K562 (cell line): ENCODE measurements at regions not wholly inside any gene's neighbourhood (a gene's known extent, or its start where the extent isn't known, plus 50 kb on each side); places are given as distances from the start of the nearest gene placed in this dataset.

Experiments
- C11orf30 ChIP-seq: fragments of 450-650 bp; IDR thresholded peaks from 2 replicates; pipeline ENCODE4 v1.6.1; 2016; ENCODE audit warnings: low read depth, mild to moderate bottlenecking
- CEBPG ChIP-seq, 3 experiments: fragments of 200-800 bp in 1 of 3; sonication (Bioruptor generic) in 1 of 3; sonication (generic) in 1 of 3; formaldehyde crosslinking in 1 of 3; IDR thresholded peaks in 2 of 3; conservative IDR thresholded peaks in 1 of 3; 2 replicates each; pipeline versions ENCODE4 v1.6.1 to v1.8.0; 2016 to 2022; ENCODE audit warnings: missing compliant biosample characterization in 2 of 3, missing genetic modification characterization in 2 of 3, mild to moderate bottlenecking in 1 of 3, missing genetic modification reagents in 1 of 3
- DMBX1 ChIP-seq: fragments of 250-450 bp; sonication (Bioruptor Pico); IDR thresholded peaks from 2 replicates; pipeline ENCODE4 v1.8.0; 2022; ENCODE audit warnings: inconsistent platforms, mild to moderate bottlenecking, moderate library complexity, borderline replicate concordance
- ELF1 ChIP-seq: fragments of 200-800 bp; sonication (Bioruptor generic); IDR thresholded peaks from 2 replicates; pipeline ENCODE4 v1.6.1; 2016; ENCODE audit warnings: missing genetic modification characterization, missing compliant biosample characterization
- HMG20B ChIP-seq: fragments of 250-450 bp; sonication (Bioruptor Pico); IDR thresholded peaks from 2 replicates; pipeline ENCODE4 v1.5.0; 2021; ENCODE audit warnings: mild to moderate bottlenecking
- ILK ChIP-seq: fragments of 450-650 bp; IDR thresholded peaks from 2 replicates; pipeline ENCODE4 v1.6.1; 2016; ENCODE audit warnings: missing genetic modification characterization, low read depth, mild to moderate bottlenecking, missing compliant biosample characterization, moderate library complexity, borderline replicate concordance
- ZKSCAN1 ChIP-seq: fragments of 150-350 bp; IDR thresholded peaks from 2 replicates; pipeline ENCODE4 v1.6.1; 2016; ENCODE audit warnings: low read depth, low read length
- ZNF165 ChIP-seq: fragments of 250-450 bp; sonication (Bioruptor Pico); IDR thresholded peaks from 2 replicates; pipeline ENCODE4 v1.4.0; 2020; ENCODE audit warnings: borderline replicate concordance
- ZNF551 ChIP-seq: fragments of 250-450 bp; sonication (Bioruptor Pico); IDR thresholded peaks from 2 replicates; pipeline ENCODE4 v1.5.0; 2021; ENCODE audit warnings: mild to moderate bottlenecking, moderate library complexity
- ZNF766 ChIP-seq: fragments of 200-800 bp; sonication (Bioruptor generic); conservative IDR thresholded peaks from 2 replicates; pipeline ENCODE4 v1.6.1; 2016; ENCODE audit warnings: missing genetic modification characterization, missing compliant biosample characterization
- TF ChIP-seq, protein P1 (sequence below): sonication (generic); IDR thresholded peaks from 2 replicates; pipeline ENCODE4 v1.6.1; 2016
- TF ChIP-seq, protein P2 (sequence below): IDR thresholded peaks from 2 replicates; pipeline ENCODE4 v1.6.1; 2012; ENCODE audit warnings: low read depth, low read length, improper control_type of control experiment, borderline replicate concordance
- TF ChIP-seq, protein P3 (sequence below): fragments of 200-600 bp; sonication (generic); IDR thresholded peaks from one replicate; pipeline ENCODE4 v1.6.1; 2012; ENCODE audit warnings: mild to moderate bottlenecking, low read depth, low read length, inconsistent platforms

DNA sequence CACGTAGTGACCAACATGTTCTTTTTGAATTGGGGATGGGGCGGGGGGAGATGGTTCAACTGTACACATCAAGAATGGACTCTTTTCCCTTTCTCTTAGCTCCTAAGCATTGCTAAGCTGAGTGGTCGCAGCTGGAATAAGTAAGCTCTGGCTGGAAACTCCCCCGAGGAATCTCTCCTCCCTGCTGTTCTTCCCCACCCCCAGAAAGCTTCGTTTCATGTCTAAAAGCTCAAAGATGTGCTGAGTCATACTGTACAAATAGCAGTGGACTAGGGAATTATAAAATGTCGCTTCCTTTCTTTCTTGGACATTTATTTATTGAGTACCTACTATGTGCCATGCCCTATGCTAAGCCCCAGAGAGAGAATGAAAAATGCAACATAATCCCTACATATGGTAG lies 191.1 kb upstream of the ADO start (continued):
- TF ChIP-seq ZNF766 (CRISPR knock-in tag) = no peak
- no peak for TF ChIP-seq ILK (tag)
- TF ChIP-seq ZNF165 (CRISPR knock-in tag) = no peak
- no peak for TF ChIP-seq ELF1
- TF ChIP-seq, protein P1, sequence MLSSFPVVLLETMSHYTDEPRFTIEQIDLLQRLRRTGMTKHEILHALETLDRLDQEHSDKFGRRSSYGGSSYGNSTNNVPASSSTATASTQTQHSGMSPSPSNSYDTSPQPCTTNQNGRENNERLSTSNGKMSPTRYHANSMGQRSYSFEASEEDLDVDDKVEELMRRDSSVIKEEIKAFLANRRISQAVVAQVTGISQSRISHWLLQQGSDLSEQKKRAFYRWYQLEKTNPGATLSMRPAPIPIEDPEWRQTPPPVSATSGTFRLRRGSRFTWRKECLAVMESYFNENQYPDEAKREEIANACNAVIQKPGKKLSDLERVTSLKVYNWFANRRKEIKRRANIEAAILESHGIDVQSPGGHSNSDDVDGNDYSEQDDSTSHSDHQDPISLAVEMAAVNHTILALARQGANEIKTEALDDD = no peak
- TF ChIP-seq, protein P2, sequence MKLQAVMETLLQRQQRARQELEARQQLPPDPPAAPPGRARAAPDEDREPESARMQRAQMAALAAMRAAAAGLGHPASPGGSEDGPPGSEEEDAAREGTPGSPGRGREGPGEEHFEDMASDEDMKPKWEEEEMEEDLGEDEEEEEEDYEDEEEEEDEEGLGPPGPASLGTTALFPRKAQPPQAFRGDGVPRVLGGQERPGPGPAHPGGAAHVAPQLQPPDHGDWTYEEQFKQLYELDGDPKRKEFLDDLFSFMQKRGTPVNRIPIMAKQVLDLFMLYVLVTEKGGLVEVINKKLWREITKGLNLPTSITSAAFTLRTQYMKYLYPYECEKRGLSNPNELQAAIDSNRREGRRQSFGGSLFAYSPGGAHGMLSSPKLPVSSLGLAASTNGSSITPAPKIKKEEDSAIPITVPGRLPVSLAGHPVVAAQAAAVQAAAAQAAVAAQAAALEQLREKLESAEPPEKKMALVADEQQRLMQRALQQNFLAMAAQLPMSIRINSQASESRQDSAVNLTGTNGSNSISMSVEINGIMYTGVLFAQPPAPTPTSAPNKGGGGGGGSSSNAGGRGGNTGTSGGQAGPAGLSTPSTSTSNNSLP = no peak
- no peak for TF ChIP-seq DMBX1 (CRISPR knock-in tag)
- TF ChIP-seq CEBPG (CRISPR knock-in tag; IDR thresholded peaks at IDR 0.05) = no peak
- TF ChIP-seq CEBPG (tag; conservative IDR thresholded peaks at IDR 0.05 in 1 of 2, IDR thresholded peaks at IDR 0.05 in 1 of 2) = no peak
- TF ChIP-seq, protein P3, sequence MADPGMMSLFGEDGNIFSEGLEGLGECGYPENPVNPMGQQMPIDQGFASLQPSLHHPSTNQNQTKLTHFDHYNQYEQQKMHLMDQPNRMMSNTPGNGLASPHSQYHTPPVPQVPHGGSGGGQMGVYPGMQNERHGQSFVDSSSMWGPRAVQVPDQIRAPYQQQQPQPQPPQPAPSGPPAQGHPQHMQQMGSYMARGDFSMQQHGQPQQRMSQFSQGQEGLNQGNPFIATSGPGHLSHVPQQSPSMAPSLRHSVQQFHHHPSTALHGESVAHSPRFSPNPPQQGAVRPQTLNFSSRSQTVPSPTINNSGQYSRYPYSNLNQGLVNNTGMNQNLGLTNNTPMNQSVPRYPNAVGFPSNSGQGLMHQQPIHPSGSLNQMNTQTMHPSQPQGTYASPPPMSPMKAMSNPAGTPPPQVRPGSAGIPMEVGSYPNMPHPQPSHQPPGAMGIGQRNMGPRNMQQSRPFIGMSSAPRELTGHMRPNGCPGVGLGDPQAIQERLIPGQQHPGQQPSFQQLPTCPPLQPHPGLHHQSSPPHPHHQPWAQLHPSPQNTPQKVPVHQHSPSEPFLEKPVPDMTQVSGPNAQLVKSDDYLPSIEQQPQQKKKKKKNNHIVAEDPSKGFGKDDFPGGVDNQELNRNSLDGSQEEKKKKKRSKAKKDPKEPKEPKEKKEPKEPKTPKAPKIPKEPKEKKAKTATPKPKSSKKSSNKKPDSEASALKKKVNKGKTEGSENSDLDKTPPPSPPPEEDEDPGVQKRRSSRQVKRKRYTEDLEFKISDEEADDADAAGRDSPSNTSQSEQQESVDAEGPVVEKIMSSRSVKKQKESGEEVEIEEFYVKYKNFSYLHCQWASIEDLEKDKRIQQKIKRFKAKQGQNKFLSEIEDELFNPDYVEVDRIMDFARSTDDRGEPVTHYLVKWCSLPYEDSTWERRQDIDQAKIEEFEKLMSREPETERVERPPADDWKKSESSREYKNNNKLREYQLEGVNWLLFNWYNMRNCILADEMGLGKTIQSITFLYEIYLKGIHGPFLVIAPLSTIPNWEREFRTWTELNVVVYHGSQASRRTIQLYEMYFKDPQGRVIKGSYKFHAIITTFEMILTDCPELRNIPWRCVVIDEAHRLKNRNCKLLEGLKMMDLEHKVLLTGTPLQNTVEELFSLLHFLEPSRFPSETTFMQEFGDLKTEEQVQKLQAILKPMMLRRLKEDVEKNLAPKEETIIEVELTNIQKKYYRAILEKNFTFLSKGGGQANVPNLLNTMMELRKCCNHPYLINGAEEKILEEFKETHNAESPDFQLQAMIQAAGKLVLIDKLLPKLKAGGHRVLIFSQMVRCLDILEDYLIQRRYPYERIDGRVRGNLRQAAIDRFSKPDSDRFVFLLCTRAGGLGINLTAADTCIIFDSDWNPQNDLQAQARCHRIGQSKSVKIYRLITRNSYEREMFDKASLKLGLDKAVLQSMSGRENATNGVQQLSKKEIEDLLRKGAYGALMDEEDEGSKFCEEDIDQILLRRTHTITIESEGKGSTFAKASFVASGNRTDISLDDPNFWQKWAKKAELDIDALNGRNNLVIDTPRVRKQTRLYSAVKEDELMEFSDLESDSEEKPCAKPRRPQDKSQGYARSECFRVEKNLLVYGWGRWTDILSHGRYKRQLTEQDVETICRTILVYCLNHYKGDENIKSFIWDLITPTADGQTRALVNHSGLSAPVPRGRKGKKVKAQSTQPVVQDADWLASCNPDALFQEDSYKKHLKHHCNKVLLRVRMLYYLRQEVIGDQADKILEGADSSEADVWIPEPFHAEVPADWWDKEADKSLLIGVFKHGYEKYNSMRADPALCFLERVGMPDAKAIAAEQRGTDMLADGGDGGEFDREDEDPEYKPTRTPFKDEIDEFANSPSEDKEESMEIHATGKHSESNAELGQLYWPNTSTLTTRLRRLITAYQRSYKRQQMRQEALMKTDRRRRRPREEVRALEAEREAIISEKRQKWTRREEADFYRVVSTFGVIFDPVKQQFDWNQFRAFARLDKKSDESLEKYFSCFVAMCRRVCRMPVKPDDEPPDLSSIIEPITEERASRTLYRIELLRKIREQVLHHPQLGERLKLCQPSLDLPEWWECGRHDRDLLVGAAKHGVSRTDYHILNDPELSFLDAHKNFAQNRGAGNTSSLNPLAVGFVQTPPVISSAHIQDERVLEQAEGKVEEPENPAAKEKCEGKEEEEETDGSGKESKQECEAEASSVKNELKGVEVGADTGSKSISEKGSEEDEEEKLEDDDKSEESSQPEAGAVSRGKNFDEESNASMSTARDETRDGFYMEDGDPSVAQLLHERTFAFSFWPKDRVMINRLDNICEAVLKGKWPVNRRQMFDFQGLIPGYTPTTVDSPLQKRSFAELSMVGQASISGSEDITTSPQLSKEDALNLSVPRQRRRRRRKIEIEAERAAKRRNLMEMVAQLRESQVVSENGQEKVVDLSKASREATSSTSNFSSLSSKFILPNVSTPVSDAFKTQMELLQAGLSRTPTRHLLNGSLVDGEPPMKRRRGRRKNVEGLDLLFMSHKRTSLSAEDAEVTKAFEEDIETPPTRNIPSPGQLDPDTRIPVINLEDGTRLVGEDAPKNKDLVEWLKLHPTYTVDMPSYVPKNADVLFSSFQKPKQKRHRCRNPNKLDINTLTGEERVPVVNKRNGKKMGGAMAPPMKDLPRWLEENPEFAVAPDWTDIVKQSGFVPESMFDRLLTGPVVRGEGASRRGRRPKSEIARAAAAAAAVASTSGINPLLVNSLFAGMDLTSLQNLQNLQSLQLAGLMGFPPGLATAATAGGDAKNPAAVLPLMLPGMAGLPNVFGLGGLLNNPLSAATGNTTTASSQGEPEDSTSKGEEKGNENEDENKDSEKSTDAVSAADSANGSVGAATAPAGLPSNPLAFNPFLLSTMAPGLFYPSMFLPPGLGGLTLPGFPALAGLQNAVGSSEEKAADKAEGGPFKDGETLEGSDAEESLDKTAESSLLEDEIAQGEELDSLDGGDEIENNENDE = no peak
- peak; percentile 19; the same call in 1 of the 2 replicates for TF ChIP-seq ZKSCAN1
- peak; percentile 64 for TF ChIP-seq C11orf30
- no peak for TF ChIP-seq HMG20B (CRISPR knock-in tag)
- no peak for TF ChIP-seq ZNF551 (CRISPR knock-in tag)
